Panc1 (cell line): ENCODE measurements at regions not wholly inside any gene's neighbourhood (a gene's known extent, or its start where the extent isn't known, plus 50 kb on each side); places are given as distances from the start of the nearest gene placed in this dataset.

Experiments used
- ATAC-seq: fragments of 200-7000 bp; cut with Tn5 transposase; 2 replicates; pipeline ENCODE4 v1.9.1; 2020; ENCODE audit warnings: mild to moderate bottlenecking, moderate library complexity
- BruUV-seq: library from RNA; stranded (reverse); fragments of 400-500 nt; replicated peaks from 2 replicates; lab custom pipeline; 2021; lab: Mats Ljungman, UMichigan
- CTCF ChIA-PET: fragments of 300-600 bp; sonication (Branson Sonifier 250); formaldehyde crosslinking; loops from one replicate; lab custom pipeline; 2022; ENCODE audit warnings: antibody characterized with exemption; lab: Charles Lee
- POLR2A ChIA-PET: fragments of 300-600 bp; sonication (Branson Sonifier 250); formaldehyde crosslinking; loops from one replicate; lab custom pipeline; 2022; ENCODE audit warnings: antibody characterized with exemption; lab: Charles Lee
- DNase-seq: peaks from one replicate; pipeline ENCODE4 v3.0.0-alpha.2; 2010; ENCODE audit warnings: low read depth, low spot score
- H3K27ac ChIP-seq: 2 replicates; pipeline ENCODE4 v1.5.1; 2011; ENCODE audit warnings: mild to moderate bottlenecking, low read length, inconsistent platforms
- H3K27me3 ChIP-seq: fragments of 200-500 bp; sonication (Bioruptor generic); 2 replicates; pipeline ENCODE4 v1.6.0; 2014; ENCODE audit warnings: low read length, inconsistent platforms; ENCODE audit not compliant: control insufficient read depth, insufficient read depth
- H3K36me3 ChIP-seq: fragments of 200-500 bp; sonication (Bioruptor generic); 2 replicates; pipeline ENCODE4 v1.5.1; 2014; ENCODE audit warnings: inconsistent platforms, mild to moderate bottlenecking, low read length, moderate library complexity; ENCODE audit not compliant: control insufficient read depth, insufficient read depth
- H3K4me1 ChIP-seq: 2 replicates; pipeline ENCODE4 v1.5.1; 2011; ENCODE audit warnings: inconsistent platforms, mild to moderate bottlenecking, low read length, moderate library complexity; ENCODE audit not compliant: control insufficient read depth, insufficient read depth
- H3K4me3 ChIP-seq, 2 experiments: 2 replicates each; pipeline ENCODE4 v1.5.1; 2011 to 2012; ENCODE audit warnings: low read depth in 2 of 2, low read length in 2 of 2, mild to moderate bottlenecking in 2 of 2, inconsistent platforms in 1 of 2, moderate library complexity in 1 of 2
- H3K9me3 ChIP-seq: fragments of 200-500 bp; sonication (Bioruptor generic); 2 replicates; pipeline ENCODE4 v1.5.1; 2014; ENCODE audit warnings: low read depth, mild to moderate bottlenecking, inconsistent platforms, low read length, moderate library complexity; ENCODE audit not compliant: control insufficient read depth, insufficient read depth
- CTCF ChIP-seq: fragments of 450-650 bp; IDR thresholded peaks from 2 replicates; pipeline ENCODE4 v1.5.1; 2017; ENCODE audit warnings: mild to moderate bottlenecking
- POLR2AphosphoS5 ChIP-seq: IDR thresholded peaks from 2 replicates; pipeline ENCODE4 v1.6.1; 2012; ENCODE audit warnings: mild to moderate bottlenecking, low read depth, low read length, moderate library complexity
- REST ChIP-seq, 2 experiments: IDR thresholded peaks; 2 replicates each; pipeline ENCODE4 v1.6.1; 2011 to 2012; ENCODE audit warnings: low read depth in 2 of 2, control low read depth in 1 of 2, low read length in 1 of 2, mild to moderate bottlenecking in 1 of 2, moderate library complexity in 1 of 2; ENCODE audit not compliant: insufficient read depth in 1 of 2
- SIN3A ChIP-seq: IDR thresholded peaks from 2 replicates; pipeline ENCODE4 v1.6.1; 2012; ENCODE audit warnings: low read depth, mild to moderate bottlenecking, low read length, moderate library complexity, borderline replicate concordance; ENCODE audit not compliant: insufficient read depth
- TCF7L2 ChIP-seq: IDR thresholded peaks from 2 replicates; pipeline ENCODE4 v1.6.1; 2011; ENCODE audit warnings: mild to moderate bottlenecking, low read depth, low read length, inconsistent platforms
- in situ Hi-C: cut with HindIII; loops from 2 replicates; pipeline ENCODE4 v1.10.0; 2016; ENCODE audit warnings: low sequenced_read_pairs, low pct_unique_long_range_greater_than_20kb
- intact Hi-C: fragments of 100-400 bp; cut with micrococcal nuclease; formaldehyde crosslinking; loops from one replicate; pipeline ENCODE4 v1.10.0; 2022; ENCODE audit not compliant: unreplicated experiment

GRCh38 chr5:163790497-163790896 is 285.1 kb downstream of the MAT2B start:
- DNase-seq = no peak
- TF ChIP-seq SIN3A = no peak
- no peak for TF ChIP-seq POLR2AphosphoS5
- no peak for TF ChIP-seq TCF7L2
- TF ChIP-seq REST (IDR thresholded peaks at IDR 0.05; ENCODE audit: insufficient read depth in 1 of 2, low read depth in 2 of 2, low read length in 1 of 2) = no peak
- no peak for TF ChIP-seq CTCF
- no peak for ATAC-seq
- in situ Hi-C loops (no loop called here), intact Hi-C loops (no loop called here)
- H3K27ac ChIP-seq = no peak overlapping the region
- BruUV-seq = no TSS peak
- no peaks in the 10 kb centered on the region for H3K27me3 ChIP-seq
- no peaks in the 10 kb centered on the region for H3K36me3 ChIP-seq
- H3K4me3 ChIP-seq = no peak overlapping the region
- no peaks in the 10 kb centered on the region for H3K4me1 ChIP-seq
- ChIA-PET CTCF (no interaction called here), POLR2A (no interaction called here)
- no peaks in the 10 kb centered on the region for H3K9me3 ChIP-seq

- in situ Hi-C loops (no loop called here), intact Hi-C loops (no loop called here)
- ChIA-PET CTCF (no interaction called here), POLR2A (no interaction called here)
- Histone ChIP-seq H3K4me3 (no peak overlapping the region), H3K27ac (no peak overlapping the region), H3K9me3 (no peaks in the 10 kb centered on the region), H3K36me3 (no peaks in the 10 kb centered on the region), H3K4me1 (no peaks in the 10 kb centered on the region), H3K27me3 (no peaks in the 10 kb centered on the region)
- BruUV-seq = no TSS peak
- DNase-seq (no peak), ATAC-seq (no peak)
- TF ChIP-seq CTCF (no peak), SIN3A (no peak), TCF7L2 (no peak), POLR2AphosphoS5 (no peak), REST (IDR thresholded peaks at IDR 0.05; ENCODE audit: insufficient read depth in 1 of 2, low read depth in 2 of 2, low read length in 1 of 2) (no peak)
Measured at GRCh38 chr5:163794993-163795392, 289.6 kb downstream of the MAT2B start.
